Epithelial cell of proximal tubule (primary cell): ENCODE measurements at regions not wholly inside any gene's neighbourhood (a gene's known extent, or its start where the extent isn't known, plus 50 kb on each side); places are given as distances from the start of the nearest gene placed in this dataset.

ENCODE experiments used
- DNase-seq: peaks from one replicate; pipeline ENCODE4 v3.0.0-alpha.2; 2011; ENCODE audit warnings: low read depth
- H3K4me3 ChIP-seq: 2 replicates; pipeline ENCODE4 v1.5.1; 2011; ENCODE audit warnings: low read depth, mild to moderate bottlenecking, low read length
- TF ChIP-seq, protein P1 (sequence below): conservative IDR thresholded peaks from 2 replicates; pipeline ENCODE4 v1.5.1; 2012; ENCODE audit warnings: low read depth, mild to moderate bottlenecking, low read length

- peak; percentile 56 for DNase-seq
- TF ChIP-seq, protein P1, sequence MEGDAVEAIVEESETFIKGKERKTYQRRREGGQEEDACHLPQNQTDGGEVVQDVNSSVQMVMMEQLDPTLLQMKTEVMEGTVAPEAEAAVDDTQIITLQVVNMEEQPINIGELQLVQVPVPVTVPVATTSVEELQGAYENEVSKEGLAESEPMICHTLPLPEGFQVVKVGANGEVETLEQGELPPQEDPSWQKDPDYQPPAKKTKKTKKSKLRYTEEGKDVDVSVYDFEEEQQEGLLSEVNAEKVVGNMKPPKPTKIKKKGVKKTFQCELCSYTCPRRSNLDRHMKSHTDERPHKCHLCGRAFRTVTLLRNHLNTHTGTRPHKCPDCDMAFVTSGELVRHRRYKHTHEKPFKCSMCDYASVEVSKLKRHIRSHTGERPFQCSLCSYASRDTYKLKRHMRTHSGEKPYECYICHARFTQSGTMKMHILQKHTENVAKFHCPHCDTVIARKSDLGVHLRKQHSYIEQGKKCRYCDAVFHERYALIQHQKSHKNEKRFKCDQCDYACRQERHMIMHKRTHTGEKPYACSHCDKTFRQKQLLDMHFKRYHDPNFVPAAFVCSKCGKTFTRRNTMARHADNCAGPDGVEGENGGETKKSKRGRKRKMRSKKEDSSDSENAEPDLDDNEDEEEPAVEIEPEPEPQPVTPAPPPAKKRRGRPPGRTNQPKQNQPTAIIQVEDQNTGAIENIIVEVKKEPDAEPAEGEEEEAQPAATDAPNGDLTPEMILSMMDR = no peak
- no peak overlapping the region for H3K4me3 ChIP-seq
Observed at GRCh38 chr5:148909040-148909439, 82.6 kb downstream of the ADRB2 start.

DNA sequence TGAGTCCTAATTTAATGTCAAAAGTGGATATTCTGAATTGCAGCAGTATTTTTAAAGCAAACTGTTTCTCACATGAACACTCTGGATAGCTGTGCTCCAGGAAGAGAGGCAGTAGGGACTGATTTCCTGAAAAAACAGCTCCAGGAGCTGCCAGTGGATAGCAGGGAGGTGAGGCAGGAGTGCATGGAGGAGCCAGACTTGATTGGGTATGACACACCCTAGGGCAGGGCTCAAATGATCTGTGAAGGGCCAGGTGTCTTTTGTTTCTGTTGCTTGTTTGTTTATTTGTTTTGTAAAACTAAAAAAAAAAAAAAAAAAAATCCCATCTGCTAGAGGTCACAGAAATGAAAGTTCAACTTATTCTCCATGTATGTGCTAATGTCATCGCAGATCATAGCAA lies 83.4 kb downstream of the ADRB2 start:
- TF ChIP-seq, protein P1 = no peak
- no peak overlapping the region for H3K4me3 ChIP-seq
- DNase-seq = no peak

DNA sequence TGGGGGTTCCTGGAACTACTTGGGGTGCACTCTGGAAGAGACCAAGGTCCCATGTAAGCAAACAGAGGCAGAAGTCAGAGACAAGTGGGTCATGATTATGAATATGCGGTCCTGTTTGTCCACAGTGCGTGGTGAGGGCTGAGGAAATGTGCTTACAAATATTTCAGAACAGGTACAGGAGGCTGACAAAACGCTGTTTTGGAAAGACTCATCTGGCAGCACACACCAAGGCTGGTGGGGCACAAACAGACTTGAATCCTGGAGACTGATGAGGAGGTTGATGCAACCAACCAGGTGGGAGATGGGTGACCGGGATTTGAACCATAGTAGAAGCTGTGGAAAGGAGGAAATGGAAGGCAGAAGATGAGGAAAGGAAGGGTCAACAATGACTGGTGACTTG lies 83.8 kb downstream of the ADRB2 start:
- TF ChIP-seq, protein P1 = no peak
- no peak overlapping the region for H3K4me3 ChIP-seq
- no peak for DNase-seq

- H3K4me3 ChIP-seq = no peak overlapping the region
- TF ChIP-seq, protein P1 = no peak
- DNase-seq = no peak
Observed at GRCh38 chr5:148910686-148911361, 84.4 kb downstream of the ADRB2 start.

- no peak for DNase-seq
- TF ChIP-seq, protein P1 = no peak
- no peak overlapping the region for H3K4me3 ChIP-seq
Observed at GRCh38 chr5:148911386-148911785, 85.0 kb downstream of the ADRB2 start.

DNA sequence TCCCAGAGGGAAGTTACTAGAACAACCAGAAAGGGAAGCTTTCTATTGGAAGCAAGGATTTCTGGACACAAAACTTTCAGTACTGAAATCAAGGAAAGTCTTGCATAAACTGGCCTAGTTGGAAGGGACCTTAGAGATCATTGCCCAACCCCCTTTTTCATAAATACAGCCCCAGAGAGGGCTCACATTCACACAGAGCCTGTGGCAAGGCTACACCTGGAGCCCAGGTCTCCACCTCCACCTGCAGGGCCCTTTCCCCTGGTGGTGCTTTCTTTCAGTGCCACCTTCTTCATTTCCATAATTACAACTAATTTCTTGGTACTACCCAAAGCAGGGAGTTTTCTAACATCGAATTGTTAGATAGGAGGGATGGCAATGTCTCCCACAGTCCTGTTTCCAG lies 85.7 kb downstream of the ADRB2 start:
- TF ChIP-seq, protein P1 = no peak
- DNase-seq = no peak
- no peak overlapping the region for H3K4me3 ChIP-seq

DNA sequence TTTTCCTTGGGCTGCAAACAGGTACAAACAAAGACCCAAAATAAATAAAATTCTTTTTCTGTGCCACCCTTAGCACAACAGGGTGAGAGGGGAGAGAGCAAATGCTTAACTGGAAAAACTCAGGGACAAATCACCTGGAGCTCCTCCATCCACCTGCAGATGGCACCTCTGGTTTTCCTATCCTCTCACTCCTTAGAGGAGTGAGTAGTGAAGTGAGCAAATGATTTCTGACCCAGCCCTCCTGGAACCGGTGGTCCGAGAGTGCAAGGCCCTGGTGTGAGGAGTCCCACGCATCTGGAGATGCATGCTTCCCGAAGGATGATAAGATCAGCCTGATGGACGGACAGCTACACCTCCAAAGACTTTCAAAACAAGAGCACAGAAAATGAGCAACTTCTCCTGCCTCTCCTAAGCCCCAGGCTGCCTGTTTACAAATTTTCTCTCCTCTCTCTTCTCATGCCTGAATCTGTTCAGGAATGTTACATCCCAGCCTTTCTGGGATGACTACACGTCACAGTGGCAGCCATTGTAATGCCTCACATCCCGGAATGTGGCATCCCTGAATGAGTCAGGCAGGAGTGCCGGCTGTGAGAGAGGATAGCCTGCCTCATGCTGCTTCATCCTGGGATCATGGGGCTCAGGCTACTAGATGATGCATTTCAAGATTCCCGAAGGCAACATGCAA lies 86.4 kb downstream of the ADRB2 start:
- H3K4me3 ChIP-seq = no peak overlapping the region
- DNase-seq = peak; percentile 92
- TF ChIP-seq, protein P1 = peak; percentile 62
